ENCODE measurements at regions not wholly inside any gene's neighbourhood (a gene's known extent, or its start where the extent isn't known, plus 50 kb on each side); places are given as distances from the start of the nearest gene placed in this dataset.

DNA sequence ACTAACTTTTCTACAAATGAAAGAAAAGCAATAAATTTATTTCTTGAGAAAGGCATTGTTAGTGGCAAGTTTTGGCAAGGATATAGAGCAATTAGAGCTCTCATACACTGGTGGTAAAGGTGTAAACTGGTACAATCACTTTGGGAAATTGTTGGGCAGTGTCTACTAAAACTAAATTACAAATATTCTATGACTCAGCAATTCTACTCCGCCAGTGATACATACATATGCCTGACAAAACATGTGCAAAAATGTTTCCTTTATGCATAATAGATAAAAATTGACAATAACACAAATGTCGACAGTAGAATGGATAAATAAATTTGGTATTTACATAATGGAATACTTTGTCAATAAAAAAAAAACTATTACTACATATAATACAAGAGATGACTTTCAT is 96.3 kb upstream of the SATB2 start:
- TF ChIP-seq, protein P1, sequence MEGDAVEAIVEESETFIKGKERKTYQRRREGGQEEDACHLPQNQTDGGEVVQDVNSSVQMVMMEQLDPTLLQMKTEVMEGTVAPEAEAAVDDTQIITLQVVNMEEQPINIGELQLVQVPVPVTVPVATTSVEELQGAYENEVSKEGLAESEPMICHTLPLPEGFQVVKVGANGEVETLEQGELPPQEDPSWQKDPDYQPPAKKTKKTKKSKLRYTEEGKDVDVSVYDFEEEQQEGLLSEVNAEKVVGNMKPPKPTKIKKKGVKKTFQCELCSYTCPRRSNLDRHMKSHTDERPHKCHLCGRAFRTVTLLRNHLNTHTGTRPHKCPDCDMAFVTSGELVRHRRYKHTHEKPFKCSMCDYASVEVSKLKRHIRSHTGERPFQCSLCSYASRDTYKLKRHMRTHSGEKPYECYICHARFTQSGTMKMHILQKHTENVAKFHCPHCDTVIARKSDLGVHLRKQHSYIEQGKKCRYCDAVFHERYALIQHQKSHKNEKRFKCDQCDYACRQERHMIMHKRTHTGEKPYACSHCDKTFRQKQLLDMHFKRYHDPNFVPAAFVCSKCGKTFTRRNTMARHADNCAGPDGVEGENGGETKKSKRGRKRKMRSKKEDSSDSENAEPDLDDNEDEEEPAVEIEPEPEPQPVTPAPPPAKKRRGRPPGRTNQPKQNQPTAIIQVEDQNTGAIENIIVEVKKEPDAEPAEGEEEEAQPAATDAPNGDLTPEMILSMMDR (conservative IDR thresholded peaks at IDR 0.05; ENCODE audit: low read length) = no peak
- TF ChIP-seq EZH2phosphoT487 (IDR thresholded peaks at IDR 0.05; ENCODE audit: borderline replicate concordance, low read depth, low read length) = no peak

All from OCI-LY7 (cell line).